ENCODE measurements at regions not wholly inside any gene's neighbourhood (a gene's known extent, or its start where the extent isn't known, plus 50 kb on each side); places are given as distances from the start of the nearest gene placed in this dataset.
"Not testable (repeated sequence)": the region's sequence is repeated elsewhere in the genome, so short reads cannot be mapped to it uniquely, and the experiment has no call there.

- H3K27ac ChIP-seq; H3K4me3 ChIP-seq; H3K36me3 ChIP-seq; DNase-seq (ENCODE audit: low read depth in 1 of 2, low spot score in 2 of 2); H3K27me3 ChIP-seq (replicated peaks); H3K9me3 ChIP-seq (replicated peaks); H3K4me1 ChIP-seq (replicated peaks): not testable (repeated sequence)
These were observed 231.5 kb downstream of the GATA3 start for GRCh38 chr10:8285970-8286369.

GRCh38 chr10:8288600-8288999, 234.1 kb downstream of the GATA3 start:
- DNase-seq (ENCODE audit: low read depth in 1 of 2, low spot score in 2 of 2) = no peak
- H3K9me3 ChIP-seq (replicated peaks) = no peaks in the 10 kb centered on the region; the same call in 1 of the 2 replicates
- no peak overlapping the region for H3K27ac ChIP-seq
- no peaks in the 10 kb centered on the region for H3K36me3 ChIP-seq
- H3K27me3 ChIP-seq (replicated peaks) = no peaks in the 10 kb centered on the region
- no peaks in the 10 kb centered on the region for H3K4me1 ChIP-seq (replicated peaks)
- no peak overlapping the region for H3K4me3 ChIP-seq

- no peaks in the 10 kb centered on the region for H3K27me3 ChIP-seq (replicated peaks)
- H3K36me3 ChIP-seq = no peaks in the 10 kb centered on the region
- no peaks in the 10 kb centered on the region; the same call in 1 of the 2 replicates for H3K9me3 ChIP-seq (replicated peaks)
- no peak overlapping the region for H3K4me3 ChIP-seq
- DNase-seq (ENCODE audit: low read depth in 1 of 2, low spot score in 2 of 2) = no peak
- H3K4me1 ChIP-seq (replicated peaks) = no peaks in the 10 kb centered on the region
- H3K27ac ChIP-seq = no peak overlapping the region
These were observed 234.9 kb downstream of the GATA3 start for GRCh38 chr10:8289186-8289924.

- no peak overlapping the region for H3K4me3 ChIP-seq
- no peaks in the 10 kb centered on the region for H3K4me1 ChIP-seq (replicated peaks)
- no peaks in the 10 kb centered on the region for H3K36me3 ChIP-seq
- DNase-seq (ENCODE audit: low read depth in 1 of 2, low spot score in 2 of 2) = no peak
- H3K27me3 ChIP-seq (replicated peaks) = peaks cover 15% of the 10 kb centered on the region
- H3K9me3 ChIP-seq (replicated peaks) = no peaks in the 10 kb centered on the region; the same call in 1 of the 2 replicates
- H3K27ac ChIP-seq = no peak overlapping the region
These were observed 240.3 kb downstream of the GATA3 start for GRCh38 chr10:8294779-8295178.

- H3K4me3 ChIP-seq = no peak overlapping the region
- H3K27ac ChIP-seq = no peak overlapping the region
- H3K27me3 ChIP-seq (replicated peaks) = peaks cover 16% of the 10 kb centered on the region
- H3K4me1 ChIP-seq (replicated peaks) = no peaks in the 10 kb centered on the region
- no peaks in the 10 kb centered on the region; the same call in 1 of the 2 replicates for H3K9me3 ChIP-seq (replicated peaks)
- no peaks in the 10 kb centered on the region for H3K36me3 ChIP-seq
- DNase-seq (ENCODE audit: low read depth in 1 of 2, low spot score in 2 of 2) = no peak
These were observed 240.8 kb downstream of the GATA3 start for GRCh38 chr10:8295311-8295710.

- DNase-seq (ENCODE audit: low read depth in 1 of 2, low spot score in 2 of 2) = no peak
- Histone ChIP-seq H3K9me3 (replicated peaks) (no peaks in the 10 kb centered on the region; the same call in 1 of the 2 replicates), H3K27me3 (replicated peaks) (peaks cover 20% of the 10 kb centered on the region), H3K4me3 (no peak overlapping the region), H3K27ac (no peak overlapping the region), H3K36me3 (no peaks in the 10 kb centered on the region), H3K4me1 (replicated peaks) (no peaks in the 10 kb centered on the region)
These were observed 241.7 kb downstream of the GATA3 start for GRCh38 chr10:8296090-8296733.

- no peaks in the 10 kb centered on the region; the same call in 1 of the 2 replicates for H3K9me3 ChIP-seq (replicated peaks)
- H3K36me3 ChIP-seq = no peaks in the 10 kb centered on the region
- DNase-seq (ENCODE audit: low read depth in 1 of 2, low spot score in 2 of 2) = no peak
- H3K27me3 ChIP-seq (replicated peaks) = peaks cover 22% of the 10 kb centered on the region
- no peaks in the 10 kb centered on the region for H3K4me1 ChIP-seq (replicated peaks)
- H3K27ac ChIP-seq = no peak overlapping the region
- H3K4me3 ChIP-seq = no peak overlapping the region
These were observed 242.2 kb downstream of the GATA3 start for GRCh38 chr10:8296734-8297101.

GRCh38 chr10:8297107-8297506, 242.6 kb downstream of the GATA3 start:
- no peaks in the 10 kb centered on the region; the same call in 1 of the 2 replicates for H3K9me3 ChIP-seq (replicated peaks)
- H3K36me3 ChIP-seq = no peaks in the 10 kb centered on the region
- H3K4me3 ChIP-seq = no peak overlapping the region
- DNase-seq (ENCODE audit: low read depth in 1 of 2, low spot score in 2 of 2) = no peak
- peaks cover 22% of the 10 kb centered on the region for H3K27me3 ChIP-seq (replicated peaks)
- H3K27ac ChIP-seq = no peak overlapping the region
- no peaks in the 10 kb centered on the region for H3K4me1 ChIP-seq (replicated peaks)

- no peak overlapping the region for H3K27ac ChIP-seq
- H3K4me3 ChIP-seq = no peak overlapping the region
- peaks cover 22% of the 10 kb centered on the region for H3K27me3 ChIP-seq (replicated peaks)
- no peak for DNase-seq (ENCODE audit: low read depth in 1 of 2, low spot score in 2 of 2)
- no peaks in the 10 kb centered on the region for H3K36me3 ChIP-seq
- no peaks in the 10 kb centered on the region for H3K4me1 ChIP-seq (replicated peaks)
- no peaks in the 10 kb centered on the region; the same call in 1 of the 2 replicates for H3K9me3 ChIP-seq (replicated peaks)
These were observed 243.5 kb downstream of the GATA3 start for GRCh38 chr10:8297959-8298358.

GRCh38 chr10:8298896-8299570, 244.5 kb downstream of the GATA3 start:
- no peak for DNase-seq (ENCODE audit: low read depth in 1 of 2, low spot score in 2 of 2)
- peaks cover 27% of the 10 kb centered on the region for H3K27me3 ChIP-seq (replicated peaks)
- H3K4me3 ChIP-seq = no peak overlapping the region
- H3K36me3 ChIP-seq = no peaks in the 10 kb centered on the region
- no peaks in the 10 kb centered on the region for H3K9me3 ChIP-seq (replicated peaks)
- no peaks in the 10 kb centered on the region for H3K4me1 ChIP-seq (replicated peaks)
- H3K27ac ChIP-seq = no peak overlapping the region

- H3K27ac ChIP-seq = no peak overlapping the region
- no peaks in the 10 kb centered on the region for H3K9me3 ChIP-seq (replicated peaks)
- peaks cover 3% of the 10 kb centered on the region for H3K4me1 ChIP-seq (replicated peaks)
- no peak for DNase-seq (ENCODE audit: low read depth in 1 of 2, low spot score in 2 of 2)
- H3K27me3 ChIP-seq (replicated peaks) = peaks cover 27% of the 10 kb centered on the region
- no peak overlapping the region for H3K4me3 ChIP-seq
- no peaks in the 10 kb centered on the region for H3K36me3 ChIP-seq
These were observed 246.4 kb downstream of the GATA3 start for GRCh38 chr10:8300925-8301324.

- DNase-seq (ENCODE audit: low read depth in 1 of 2, low spot score in 2 of 2) = no peak
- H3K27me3 ChIP-seq (replicated peaks) = peaks cover 27% of the 10 kb centered on the region
- H3K4me1 ChIP-seq (replicated peaks) = peaks cover 7% of the 10 kb centered on the region
- H3K27ac ChIP-seq = no peak overlapping the region
- H3K36me3 ChIP-seq = no peaks in the 10 kb centered on the region
- H3K4me3 ChIP-seq = no peak overlapping the region
- no peaks in the 10 kb centered on the region for H3K9me3 ChIP-seq (replicated peaks)
These were observed 246.8 kb downstream of the GATA3 start for GRCh38 chr10:8301333-8301732.

- DNase-seq (ENCODE audit: low read depth in 1 of 2, low spot score in 2 of 2) = no peak
- no peaks in the 10 kb centered on the region for H3K9me3 ChIP-seq (replicated peaks)
- H3K27me3 ChIP-seq (replicated peaks) = peaks cover 27% of the 10 kb centered on the region
- no peak overlapping the region for H3K27ac ChIP-seq
- peaks cover 12% of the 10 kb centered on the region for H3K4me1 ChIP-seq (replicated peaks)
- no peaks in the 10 kb centered on the region for H3K36me3 ChIP-seq
- no peak overlapping the region for H3K4me3 ChIP-seq
These were observed 247.3 kb downstream of the GATA3 start for GRCh38 chr10:8301831-8302230.

GRCh38 chr10:8302565-8302964, 248.1 kb downstream of the GATA3 start:
- H3K9me3 ChIP-seq (replicated peaks) = no peaks in the 10 kb centered on the region
- no peak overlapping the region for H3K4me3 ChIP-seq
- H3K27me3 ChIP-seq (replicated peaks) = peaks cover 26% of the 10 kb centered on the region
- no peak for DNase-seq (ENCODE audit: low read depth in 1 of 2, low spot score in 2 of 2)
- H3K27ac ChIP-seq = no peak overlapping the region
- peaks cover 16% of the 10 kb centered on the region for H3K4me1 ChIP-seq (replicated peaks)
- H3K36me3 ChIP-seq = no peaks in the 10 kb centered on the region
